Cardiac muscle cell (in vitro differentiated cells and primary cell): ENCODE measurements at regions not wholly inside any gene's neighbourhood (a gene's known extent, or its start where the extent isn't known, plus 50 kb on each side); places are given as distances from the start of the nearest gene placed in this dataset.
A peak's percentile ranks its signal among the peaks of the same experiment; 100 is the strongest.

Source experiments
- DNase-seq, 2 donors: peaks; one replicate each; pipeline versions ENCODE4 v3.0.0 to v3.0.0-alpha.2; 2010 to 2017; ENCODE audit warnings: low read depth in 1 of 2, low spot score in 1 of 2
- H3K27ac ChIP-seq: fragments of 200-600 bp; sonication (generic); 2 replicates; pipeline ENCODE4 v1.5.1; 2016
- H3K27me3 ChIP-seq: fragments of 200-600 bp; sonication (generic); 2 replicates; pipeline ENCODE4 v1.6.0; 2016; ENCODE audit warnings: control low read depth
- H3K36me3 ChIP-seq: fragments of 200-600 bp; sonication (generic); 2 replicates; pipeline ENCODE4 v1.5.1; 2016; ENCODE audit warnings: control low read depth
- H3K4me1 ChIP-seq: fragments of 200-600 bp; sonication (generic); 2 replicates; pipeline ENCODE4 v1.8.1; 2017; ENCODE audit warnings: low read depth, mild to moderate bottlenecking, mixed run types
- H3K4me3 ChIP-seq: fragments of 200-600 bp; sonication (generic); 2 replicates; pipeline ENCODE4 v1.5.1; 2016; ENCODE audit warnings: mild to moderate bottlenecking
- H3K9me3 ChIP-seq: fragments of 200-600 bp; sonication (generic); 2 replicates; pipeline ENCODE4 v1.5.1; 2017; ENCODE audit warnings: low read depth, mild to moderate bottlenecking, control low read depth
- TF ChIP-seq, protein P1 (sequence below): IDR thresholded peaks from 2 replicates; pipeline ENCODE4 v1.5.1; 2012; ENCODE audit warnings: low read depth, mild to moderate bottlenecking, low read length

- no peak for DNase-seq
- Histone ChIP-seq H3K27ac (no peak overlapping the region), H3K4me1 (no peaks in the 10 kb centered on the region), H3K27me3 (no peaks in the 10 kb centered on the region), H3K36me3 (no peaks in the 10 kb centered on the region), H3K9me3 (no peaks in the 10 kb centered on the region), H3K4me3 (no peak overlapping the region)
- TF ChIP-seq, protein P1, sequence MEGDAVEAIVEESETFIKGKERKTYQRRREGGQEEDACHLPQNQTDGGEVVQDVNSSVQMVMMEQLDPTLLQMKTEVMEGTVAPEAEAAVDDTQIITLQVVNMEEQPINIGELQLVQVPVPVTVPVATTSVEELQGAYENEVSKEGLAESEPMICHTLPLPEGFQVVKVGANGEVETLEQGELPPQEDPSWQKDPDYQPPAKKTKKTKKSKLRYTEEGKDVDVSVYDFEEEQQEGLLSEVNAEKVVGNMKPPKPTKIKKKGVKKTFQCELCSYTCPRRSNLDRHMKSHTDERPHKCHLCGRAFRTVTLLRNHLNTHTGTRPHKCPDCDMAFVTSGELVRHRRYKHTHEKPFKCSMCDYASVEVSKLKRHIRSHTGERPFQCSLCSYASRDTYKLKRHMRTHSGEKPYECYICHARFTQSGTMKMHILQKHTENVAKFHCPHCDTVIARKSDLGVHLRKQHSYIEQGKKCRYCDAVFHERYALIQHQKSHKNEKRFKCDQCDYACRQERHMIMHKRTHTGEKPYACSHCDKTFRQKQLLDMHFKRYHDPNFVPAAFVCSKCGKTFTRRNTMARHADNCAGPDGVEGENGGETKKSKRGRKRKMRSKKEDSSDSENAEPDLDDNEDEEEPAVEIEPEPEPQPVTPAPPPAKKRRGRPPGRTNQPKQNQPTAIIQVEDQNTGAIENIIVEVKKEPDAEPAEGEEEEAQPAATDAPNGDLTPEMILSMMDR, result no peak
These were observed 69.4 kb upstream of the CLNK start for GRCh38 chr4:10753856-10754402.

GRCh38 chr4:10753336-10753735 lies 68.8 kb upstream of the CLNK start:
- no peak overlapping the region for H3K4me3 ChIP-seq
- H3K27me3 ChIP-seq, result no peaks in the 10 kb centered on the region
- H3K9me3 ChIP-seq, result no peaks in the 10 kb centered on the region
- H3K36me3 ChIP-seq, result no peaks in the 10 kb centered on the region
- peak in 1 of 2 donors; percentile 5 for DNase-seq
- no peaks in the 10 kb centered on the region for H3K4me1 ChIP-seq
- no peak overlapping the region for H3K27ac ChIP-seq
- TF ChIP-seq, protein P1, result no peak

- no peaks in the 10 kb centered on the region for H3K9me3 ChIP-seq
- DNase-seq, result no peak
- no peaks in the 10 kb centered on the region for H3K27me3 ChIP-seq
- H3K4me3 ChIP-seq, result no peak overlapping the region
- no peaks in the 10 kb centered on the region for H3K36me3 ChIP-seq
- H3K27ac ChIP-seq, result no peak overlapping the region
- TF ChIP-seq, protein P1, result no peak
- H3K4me1 ChIP-seq, result no peaks in the 10 kb centered on the region
These were observed 66.1 kb upstream of the CLNK start for GRCh38 chr4:10750714-10751113.

DNA sequence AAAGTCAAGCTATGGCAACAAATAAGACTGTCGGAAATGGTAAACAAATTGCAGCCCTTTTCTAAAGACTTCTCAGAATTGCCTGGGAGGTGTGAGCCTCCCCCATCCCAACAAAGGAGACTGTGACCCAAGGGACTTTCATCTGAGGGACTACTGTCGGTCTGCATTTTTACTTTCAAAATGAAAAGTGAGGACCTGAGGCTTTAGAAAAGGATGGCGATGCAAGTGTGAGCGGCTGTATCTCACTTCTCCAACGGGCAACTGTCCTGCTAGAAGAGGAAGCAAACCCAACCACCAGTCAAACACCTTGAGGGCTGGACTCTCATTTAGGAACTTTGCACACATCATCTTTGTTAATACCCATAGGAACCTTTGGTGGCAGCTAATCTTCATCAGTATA lies 62.6 kb upstream of the CLNK start:
- Histone ChIP-seq H3K36me3 (no peaks in the 10 kb centered on the region), H3K9me3 (no peaks in the 10 kb centered on the region), H3K4me3 (no peak overlapping the region), H3K4me1 (no peaks in the 10 kb centered on the region), H3K27me3 (no peaks in the 10 kb centered on the region), H3K27ac (no peak overlapping the region)
- DNase-seq, result no peak
- TF ChIP-seq, protein P1, result no peak

- Histone ChIP-seq H3K4me1 (no peaks in the 10 kb centered on the region), H3K9me3 (no peaks in the 10 kb centered on the region), H3K27ac (no peak overlapping the region), H3K27me3 (no peaks in the 10 kb centered on the region), H3K36me3 (no peaks in the 10 kb centered on the region), H3K4me3 (no peak overlapping the region)
- TF ChIP-seq, protein P1, result no peak
- DNase-seq, result no peak
These were observed 62.0 kb upstream of the CLNK start for GRCh38 chr4:10746371-10747171.
